Lower lobe of right lung (tissue), 2 donors: ENCODE measurements at regions not wholly inside any gene's neighbourhood (a gene's known extent, or its start where the extent isn't known, plus 50 kb on each side); places are given as distances from the start of the nearest gene placed in this dataset.

Source experiments
- ATAC-seq, 2 donors: fragments of 200-7000 bp; cut with Tn5 transposase; one replicate each; pipeline ENCODE4 v1.9.1; 2020 to 2022; ENCODE audit warnings: mild to moderate bottlenecking in 2 of 2, moderate library complexity in 2 of 2
- DNase-seq: peaks from one replicate; pipeline ENCODE4 v3.0.0-alpha.2; 2020
- H3K27ac ChIP-seq: fragments of 200-600 bp; one replicate; pipeline ENCODE4 v1.8.0; 2022
- H3K27me3 ChIP-seq: fragments of 200-600 bp; one replicate; pipeline ENCODE4 v1.8.0; 2022; ENCODE audit warnings: low read depth
- H3K36me3 ChIP-seq: fragments of 200-600 bp; one replicate; pipeline ENCODE4 v1.8.0; 2022; ENCODE audit warnings: mild to moderate bottlenecking
- H3K4me1 ChIP-seq: fragments of 200-600 bp; one replicate; pipeline ENCODE4 v1.8.0; 2022
- H3K4me3 ChIP-seq: fragments of 200-600 bp; one replicate; pipeline ENCODE4 v1.8.0; 2022; ENCODE audit warnings: mild to moderate bottlenecking
- H3K9me3 ChIP-seq: fragments of 200-600 bp; one replicate; pipeline ENCODE4 v1.8.0; 2022
- CTCF ChIP-seq: fragments of 200-600 bp; IDR thresholded peaks from one replicate; pipeline ENCODE4 v1.8.0; 2022; ENCODE audit warnings: antibody characterized with exemption, mild to moderate bottlenecking
- intact Hi-C: fragments of 100-400 bp; cut with DNase I; formaldehyde crosslinking; loops from one replicate; pipeline ENCODE4 v1.11.0; 2022
- donor health status: DM: no; HTN: yes; CAD: no; lungs with severe emphysema.

GRCh38 chr1:172898866-172899265 lies 151.9 kb downstream of the TNFSF18 start:
- intact Hi-C loops, result no loop called here
- no peaks in the 10 kb centered on the region for H3K9me3 ChIP-seq
- peaks cover 6% of the 10 kb centered on the region for H3K4me1 ChIP-seq
- DNase-seq (no peak), ATAC-seq (no peak)
- H3K27me3 ChIP-seq, result no peaks in the 10 kb centered on the region
- H3K36me3 ChIP-seq, result no peaks in the 10 kb centered on the region
- no peak overlapping the region for H3K27ac ChIP-seq
- TF ChIP-seq CTCF, result no peak
- H3K4me3 ChIP-seq, result no peak overlapping the region

GRCh38 chr1:172900376-172900997 lies 150.3 kb downstream of the TNFSF18 start:
- H3K9me3 ChIP-seq, result no peaks in the 10 kb centered on the region
- ATAC-seq (no peak), DNase-seq (no peak)
- H3K27ac ChIP-seq, result no peak overlapping the region
- no peaks in the 10 kb centered on the region for H3K4me1 ChIP-seq
- H3K27me3 ChIP-seq, result no peaks in the 10 kb centered on the region
- no peaks in the 10 kb centered on the region for H3K36me3 ChIP-seq
- intact Hi-C loops, result no loop called here
- no peak overlapping the region for H3K4me3 ChIP-seq
- TF ChIP-seq CTCF, result no peak

GRCh38 chr1:172902200-172902599 lies 148.5 kb downstream of the TNFSF18 start:
- no peak overlapping the region for H3K4me3 ChIP-seq
- no peaks in the 10 kb centered on the region for H3K27me3 ChIP-seq
- no peaks in the 10 kb centered on the region for H3K36me3 ChIP-seq
- DNase-seq (no peak), ATAC-seq (no peak)
- intact Hi-C loops, result no loop called here
- no peaks in the 10 kb centered on the region for H3K9me3 ChIP-seq
- TF ChIP-seq CTCF, result no peak
- no peak overlapping the region for H3K27ac ChIP-seq
- no peaks in the 10 kb centered on the region for H3K4me1 ChIP-seq

- H3K4me1 ChIP-seq, result no peaks in the 10 kb centered on the region
- H3K36me3 ChIP-seq, result no peaks in the 10 kb centered on the region
- TF ChIP-seq CTCF, result no peak
- intact Hi-C loops, result no loop called here
- ATAC-seq (no peak), DNase-seq (no peak)
- no peaks in the 10 kb centered on the region for H3K27me3 ChIP-seq
- no peaks in the 10 kb centered on the region for H3K9me3 ChIP-seq
- H3K27ac ChIP-seq, result no peak overlapping the region
- H3K4me3 ChIP-seq, result no peak overlapping the region
Observed at GRCh38 chr1:172902861-172903381, 147.8 kb downstream of the TNFSF18 start.

GRCh38 chr1:172903581-172904220 lies 147.0 kb downstream of the TNFSF18 start:
- Histone ChIP-seq H3K36me3 (no peaks in the 10 kb centered on the region), H3K4me3 (no peak overlapping the region), H3K4me1 (no peaks in the 10 kb centered on the region), H3K27ac (no peak overlapping the region), H3K27me3 (no peaks in the 10 kb centered on the region), H3K9me3 (no peaks in the 10 kb centered on the region)
- ATAC-seq (no peak), DNase-seq (no peak)
- no peak for TF ChIP-seq CTCF
- intact Hi-C loops, result no loop called here
